ENCODE measurements at regions not wholly inside any gene's neighbourhood (a gene's known extent, or its start where the extent isn't known, plus 50 kb on each side); places are given as distances from the start of the nearest gene placed in this dataset.

- TF ChIP-seq, protein P1, sequence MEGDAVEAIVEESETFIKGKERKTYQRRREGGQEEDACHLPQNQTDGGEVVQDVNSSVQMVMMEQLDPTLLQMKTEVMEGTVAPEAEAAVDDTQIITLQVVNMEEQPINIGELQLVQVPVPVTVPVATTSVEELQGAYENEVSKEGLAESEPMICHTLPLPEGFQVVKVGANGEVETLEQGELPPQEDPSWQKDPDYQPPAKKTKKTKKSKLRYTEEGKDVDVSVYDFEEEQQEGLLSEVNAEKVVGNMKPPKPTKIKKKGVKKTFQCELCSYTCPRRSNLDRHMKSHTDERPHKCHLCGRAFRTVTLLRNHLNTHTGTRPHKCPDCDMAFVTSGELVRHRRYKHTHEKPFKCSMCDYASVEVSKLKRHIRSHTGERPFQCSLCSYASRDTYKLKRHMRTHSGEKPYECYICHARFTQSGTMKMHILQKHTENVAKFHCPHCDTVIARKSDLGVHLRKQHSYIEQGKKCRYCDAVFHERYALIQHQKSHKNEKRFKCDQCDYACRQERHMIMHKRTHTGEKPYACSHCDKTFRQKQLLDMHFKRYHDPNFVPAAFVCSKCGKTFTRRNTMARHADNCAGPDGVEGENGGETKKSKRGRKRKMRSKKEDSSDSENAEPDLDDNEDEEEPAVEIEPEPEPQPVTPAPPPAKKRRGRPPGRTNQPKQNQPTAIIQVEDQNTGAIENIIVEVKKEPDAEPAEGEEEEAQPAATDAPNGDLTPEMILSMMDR (IDR thresholded peaks at IDR 0.05): no peak
- TF ChIP-seq POLR2A (IDR thresholded peaks at IDR 0.05) (no peak), EP300 (IDR thresholded peaks at IDR 0.05) (no peak)
Observed at GRCh38 chr2:58651930-58652329, 410.8 kb upstream of the FANCL start.
